ENCODE measurements at regions not wholly inside any gene's neighbourhood (a gene's known extent, or its start where the extent isn't known, plus 50 kb on each side); places are given as distances from the start of the nearest gene placed in this dataset.
"Not testable (repeated sequence)": the region's sequence is repeated elsewhere in the genome, so short reads cannot be mapped to it uniquely, and the experiment has no call there.

GRCh38 chr4:164116286-164116685 lies 621.8 kb downstream of the TMA16 start:
- no peak for TF ChIP-seq ZFX (IDR thresholded peaks at IDR 0.05; ENCODE audit: borderline replicate concordance)
- TF ChIP-seq, protein P1, sequence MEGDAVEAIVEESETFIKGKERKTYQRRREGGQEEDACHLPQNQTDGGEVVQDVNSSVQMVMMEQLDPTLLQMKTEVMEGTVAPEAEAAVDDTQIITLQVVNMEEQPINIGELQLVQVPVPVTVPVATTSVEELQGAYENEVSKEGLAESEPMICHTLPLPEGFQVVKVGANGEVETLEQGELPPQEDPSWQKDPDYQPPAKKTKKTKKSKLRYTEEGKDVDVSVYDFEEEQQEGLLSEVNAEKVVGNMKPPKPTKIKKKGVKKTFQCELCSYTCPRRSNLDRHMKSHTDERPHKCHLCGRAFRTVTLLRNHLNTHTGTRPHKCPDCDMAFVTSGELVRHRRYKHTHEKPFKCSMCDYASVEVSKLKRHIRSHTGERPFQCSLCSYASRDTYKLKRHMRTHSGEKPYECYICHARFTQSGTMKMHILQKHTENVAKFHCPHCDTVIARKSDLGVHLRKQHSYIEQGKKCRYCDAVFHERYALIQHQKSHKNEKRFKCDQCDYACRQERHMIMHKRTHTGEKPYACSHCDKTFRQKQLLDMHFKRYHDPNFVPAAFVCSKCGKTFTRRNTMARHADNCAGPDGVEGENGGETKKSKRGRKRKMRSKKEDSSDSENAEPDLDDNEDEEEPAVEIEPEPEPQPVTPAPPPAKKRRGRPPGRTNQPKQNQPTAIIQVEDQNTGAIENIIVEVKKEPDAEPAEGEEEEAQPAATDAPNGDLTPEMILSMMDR (IDR thresholded peaks at IDR 0.05): no peak
- H3K27ac ChIP-seq: no peak overlapping the region

- no peak for TF ChIP-seq ZFX (IDR thresholded peaks at IDR 0.05; ENCODE audit: borderline replicate concordance)
- TF ChIP-seq, protein P1 (IDR thresholded peaks at IDR 0.05): no peak
- H3K27ac ChIP-seq: no peak overlapping the region
Observed at GRCh38 chr4:164134388-164134787, 619.5 kb upstream of the SMIM31 start.

DNA sequence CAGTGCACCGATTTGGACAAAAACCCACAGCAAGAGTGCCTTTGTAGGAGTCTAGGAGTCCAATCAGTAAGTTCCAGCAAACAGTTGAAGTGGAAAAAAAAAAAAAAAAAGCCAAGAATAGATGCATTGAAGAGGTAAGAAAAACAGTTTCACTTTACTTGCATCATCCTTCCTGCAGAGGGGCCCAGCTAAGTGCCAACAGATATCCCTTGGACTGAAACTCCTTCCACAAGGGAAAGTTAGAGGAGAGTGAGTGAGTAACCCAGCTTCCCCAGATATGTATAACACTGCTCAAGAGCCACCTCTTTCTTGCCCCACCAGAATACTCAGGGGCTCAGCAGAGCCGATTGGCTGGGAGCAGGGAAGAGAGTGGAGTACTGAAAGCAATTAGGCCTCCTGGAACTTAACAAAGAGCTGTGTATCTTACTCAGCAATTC lies 617.7 kb upstream of the SMIM31 start:
- H3K27ac ChIP-seq: no peak overlapping the region
- TF ChIP-seq ZFX (IDR thresholded peaks at IDR 0.05; ENCODE audit: borderline replicate concordance): no peak
- TF ChIP-seq, protein P1 (IDR thresholded peaks at IDR 0.05): no peak

GRCh38 chr4:164138521-164138920 lies 615.4 kb upstream of the SMIM31 start:
- H3K27ac ChIP-seq: no peak overlapping the region
- TF ChIP-seq ZFX (IDR thresholded peaks at IDR 0.05; ENCODE audit: borderline replicate concordance): no peak
- TF ChIP-seq, protein P1 (IDR thresholded peaks at IDR 0.05): no peak

DNA sequence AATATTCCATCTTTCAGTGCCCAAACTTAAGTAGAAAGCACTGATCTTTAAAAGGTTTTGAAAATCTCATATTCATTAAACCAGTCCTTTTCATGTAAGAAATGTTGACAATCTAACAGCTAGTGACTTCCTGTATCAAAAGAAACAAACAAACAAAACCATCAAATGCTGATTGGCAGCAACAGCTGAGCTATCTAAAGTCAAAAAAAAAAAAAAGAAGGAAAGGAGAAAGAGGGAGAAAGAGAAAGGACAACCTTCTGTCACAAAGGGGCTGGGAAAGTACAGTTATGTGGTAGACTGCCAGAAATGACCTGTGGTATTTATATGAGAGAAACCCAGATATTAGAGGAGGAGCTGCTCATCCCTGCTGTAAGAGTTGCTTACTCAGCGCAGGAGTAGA lies 614.6 kb upstream of the SMIM31 start:
- TF ChIP-seq, protein P1 (IDR thresholded peaks at IDR 0.05): no peak
- no peak for TF ChIP-seq ZFX (IDR thresholded peaks at IDR 0.05; ENCODE audit: borderline replicate concordance)
- no peak overlapping the region for H3K27ac ChIP-seq

DNA sequence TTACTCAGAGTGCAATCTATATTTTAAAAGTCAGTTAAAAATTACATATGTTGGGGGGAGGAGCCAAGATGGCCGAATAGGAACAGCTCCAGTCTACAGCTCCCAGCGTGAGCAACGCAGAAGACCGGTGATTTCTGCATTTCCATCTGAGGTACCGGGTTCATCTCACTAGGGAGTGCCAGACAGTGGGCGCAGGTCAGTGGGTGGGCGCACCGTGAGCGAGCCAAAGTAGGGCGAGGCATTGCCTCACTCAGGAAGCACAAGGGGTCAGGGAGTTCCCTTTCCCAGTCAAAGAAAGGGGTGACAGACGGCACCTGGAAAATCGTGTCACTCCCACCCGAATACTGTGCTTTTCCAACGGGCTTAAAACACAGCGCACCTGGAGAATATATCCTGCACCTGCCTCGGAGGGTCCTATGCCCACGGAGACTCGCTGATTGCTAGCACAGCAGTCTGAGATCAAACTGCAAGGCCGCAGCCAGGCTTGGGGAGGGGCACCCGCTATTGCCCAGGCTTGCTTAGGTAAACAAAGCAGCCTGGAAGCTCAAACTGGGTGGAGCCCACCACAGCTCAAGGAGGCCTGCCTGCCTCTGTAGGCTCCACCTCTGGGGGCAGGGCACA lies 612.1 kb upstream of the SMIM31 start:
- H3K27ac ChIP-seq: not testable (repeated sequence)

DNA sequence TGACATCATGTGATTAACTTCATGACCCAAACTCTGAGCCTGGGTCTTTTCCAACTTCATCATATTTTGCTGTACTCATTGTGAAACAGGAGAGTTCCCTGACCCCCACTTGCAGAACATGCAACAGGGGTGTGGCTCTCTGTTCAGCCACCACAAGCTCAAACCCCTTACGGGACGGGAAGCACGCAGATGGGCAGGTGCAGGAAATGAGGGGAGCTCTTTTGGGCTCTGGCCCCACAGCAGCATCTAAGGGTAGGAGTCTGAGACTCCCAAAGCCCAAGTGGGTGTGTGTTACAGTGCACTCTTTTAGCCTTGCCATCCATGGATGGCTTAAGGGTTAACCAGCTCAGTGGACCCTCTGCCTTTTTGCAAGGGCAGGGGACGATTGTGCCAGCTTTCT lies 599.5 kb upstream of the SMIM31 start:
- no peak overlapping the region for H3K27ac ChIP-seq
- TF ChIP-seq, protein P1 (IDR thresholded peaks at IDR 0.05): no peak
- no peak for TF ChIP-seq ZFX (IDR thresholded peaks at IDR 0.05; ENCODE audit: borderline replicate concordance)

- no peak overlapping the region for H3K27ac ChIP-seq
- TF ChIP-seq, protein P1 (IDR thresholded peaks at IDR 0.05): no peak
- no peak for TF ChIP-seq ZFX (IDR thresholded peaks at IDR 0.05; ENCODE audit: borderline replicate concordance)
Observed at GRCh38 chr4:164169591-164169990, 584.3 kb upstream of the SMIM31 start.

Data from 22Rv1 (cell line).